ENCODE measurements at regions not wholly inside any gene's neighbourhood (a gene's known extent, or its start where the extent isn't known, plus 50 kb on each side); places are given as distances from the start of the nearest gene placed in this dataset.

DNA sequence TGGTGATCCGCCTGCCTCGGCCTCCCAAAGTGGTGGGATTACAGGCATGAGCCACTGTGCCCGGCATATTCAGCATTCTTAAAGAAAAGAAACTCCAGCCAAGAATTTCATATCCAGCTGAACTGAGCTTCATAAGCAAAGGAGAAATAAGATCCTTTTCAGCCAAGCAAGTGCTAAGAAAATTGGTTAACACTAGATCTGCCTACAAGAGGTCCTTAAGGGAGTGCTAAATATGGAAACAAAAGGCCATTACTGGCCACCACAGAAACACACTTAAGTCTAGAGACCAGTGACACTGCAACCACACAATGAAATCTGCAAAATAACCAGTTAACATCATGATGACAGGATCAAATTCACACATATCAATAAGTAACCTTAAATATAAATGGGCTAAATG lies 331.5 kb downstream of the MAN2A1 start:
- Histone ChIP-seq H3K79me2 (ENCODE audit: insufficient read depth, low read length) (no peaks in the 10 kb centered on the region), H2BK5ac (ENCODE audit: insufficient read length, low read length) (no peak overlapping the region), H4K5ac (ENCODE audit: insufficient read length, low read depth, low read length) (no peak overlapping the region), H3K14ac (ENCODE audit: insufficient read depth, low read length) (no peak overlapping the region), H3K9ac (ENCODE audit: extremely low read depth, insufficient read length, low read length) (no peak overlapping the region), H4K20me1 (ENCODE audit: control insufficient read depth, insufficient read depth, insufficient read length) (no peaks in the 10 kb centered on the region), H2BK15ac (ENCODE audit: low read depth, low read length) (no peak overlapping the region), H2BK12ac (ENCODE audit: insufficient read length, low read depth, low read length) (no peak overlapping the region), H4K91ac (ENCODE audit: insufficient read length, low read depth, low read length) (no peak overlapping the region), H3K79me1 (ENCODE audit: insufficient read depth, low read depth, low read length, poor library complexity, severe bottlenecking) (no peaks in the 10 kb centered on the region), H3K4me1 (ENCODE audit: insufficient read depth, low read length) (no peaks in the 10 kb centered on the region), H2BK120ac (ENCODE audit: low read depth, low read length, poor library complexity, severe bottlenecking) (no peak overlapping the region), H2AFZ (ENCODE audit: low read length) (no peak overlapping the region), H2AK5ac (ENCODE audit: insufficient read length, low read length) (no peak overlapping the region), H3K18ac (ENCODE audit: insufficient read length, low read depth, low read length) (no peak overlapping the region), H3K9me3 (ENCODE audit: control insufficient read depth, low read depth, low read length) (no peaks in the 10 kb centered on the region), H3K23ac (ENCODE audit: insufficient read length, low read depth, low read length) (no peak overlapping the region), H3K27ac (ENCODE audit: insufficient read length, low read depth, low read length) (no peak overlapping the region), H3T11ph (ENCODE audit: low read length) (no peak overlapping the region), H3K4me2 (ENCODE audit: insufficient read depth, insufficient read length, low read length) (no peak overlapping the region), H3K4ac (ENCODE audit: low read depth, low read length) (no peak overlapping the region), H3K23me2 (ENCODE audit: insufficient read length, low read depth, low read length, poor library complexity, severe bottlenecking) (no peaks in the 10 kb centered on the region), H3K56ac (ENCODE audit: insufficient read length, low read depth, low read length) (no peak overlapping the region), H3K27me3 (ENCODE audit: insufficient read depth, low read length) (no peaks in the 10 kb centered on the region), H2BK20ac (ENCODE audit: low read depth, low read length, poor library complexity, severe bottlenecking) (no peak overlapping the region), H4K8ac (replicated peaks; ENCODE audit: insufficient read length, low read depth, low read length) (no peak overlapping the region)
- H3K4me1 Mint-ChIP-seq = peaks cover 0 to 5% of the 10 kb centered on the region in 2 experiments; a peak in 3 of 4 replicates
- no peaks in the 10 kb centered on the region for H3K27me3 Mint-ChIP-seq (ENCODE audit: low read depth)
- no peaks in the 10 kb centered on the region; a peak in 1 of 7 replicates for H3K36me3 Mint-ChIP-seq (ENCODE audit: insufficient read depth in 1 of 3, low read depth in 3 of 3)
- no peak for DNase-seq
- H3K9me3 Mint-ChIP-seq = peaks cover 0 to 2% of the 10 kb centered on the region in 2 experiments; a peak in 2 of 5 replicates
- no peak overlapping the region for H3K4me3 Mint-ChIP-seq
- H3K27ac Mint-ChIP-seq = no peak overlapping the region
- TF ChIP-seq, protein P1, sequence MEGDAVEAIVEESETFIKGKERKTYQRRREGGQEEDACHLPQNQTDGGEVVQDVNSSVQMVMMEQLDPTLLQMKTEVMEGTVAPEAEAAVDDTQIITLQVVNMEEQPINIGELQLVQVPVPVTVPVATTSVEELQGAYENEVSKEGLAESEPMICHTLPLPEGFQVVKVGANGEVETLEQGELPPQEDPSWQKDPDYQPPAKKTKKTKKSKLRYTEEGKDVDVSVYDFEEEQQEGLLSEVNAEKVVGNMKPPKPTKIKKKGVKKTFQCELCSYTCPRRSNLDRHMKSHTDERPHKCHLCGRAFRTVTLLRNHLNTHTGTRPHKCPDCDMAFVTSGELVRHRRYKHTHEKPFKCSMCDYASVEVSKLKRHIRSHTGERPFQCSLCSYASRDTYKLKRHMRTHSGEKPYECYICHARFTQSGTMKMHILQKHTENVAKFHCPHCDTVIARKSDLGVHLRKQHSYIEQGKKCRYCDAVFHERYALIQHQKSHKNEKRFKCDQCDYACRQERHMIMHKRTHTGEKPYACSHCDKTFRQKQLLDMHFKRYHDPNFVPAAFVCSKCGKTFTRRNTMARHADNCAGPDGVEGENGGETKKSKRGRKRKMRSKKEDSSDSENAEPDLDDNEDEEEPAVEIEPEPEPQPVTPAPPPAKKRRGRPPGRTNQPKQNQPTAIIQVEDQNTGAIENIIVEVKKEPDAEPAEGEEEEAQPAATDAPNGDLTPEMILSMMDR (conservative IDR thresholded peaks at IDR 0.05) = no peak
- no CpG with 5 or more reads among the region's 3 CpGs for WGBS (ENCODE audit: extremely low coverage, insufficient read length, low lambda C conversion rate)

Measured in H9 (cell line).